ENCODE measurements at regions not wholly inside any gene's neighbourhood (a gene's known extent, or its start where the extent isn't known, plus 50 kb on each side); places are given as distances from the start of the nearest gene placed in this dataset.

DNA sequence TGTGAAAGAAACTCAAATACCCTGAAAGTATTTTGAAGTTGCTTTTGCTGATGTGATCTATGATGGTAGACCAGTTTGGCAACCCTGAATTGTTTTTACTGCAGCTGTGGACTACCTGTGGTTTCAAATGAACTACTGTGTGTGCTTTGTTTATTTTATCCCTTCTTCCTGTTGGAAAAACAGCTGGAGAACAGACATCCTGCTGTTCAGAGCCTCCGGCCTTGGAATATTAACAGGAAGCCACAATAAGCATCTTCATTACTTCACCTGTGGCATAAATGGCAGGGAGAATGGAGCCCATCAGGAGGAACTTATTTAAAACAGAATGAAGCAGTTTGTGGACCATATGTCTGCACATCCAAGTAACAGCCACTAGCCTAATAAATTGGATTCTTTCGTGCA, 104.8 kb downstream of the DUSP6 start:
- no peaks in the 10 kb centered on the region for H3K9me3 ChIP-seq
- intact Hi-C loops (cut with DNase I; ENCODE audit: low total_unique reads) = no loop called here
- no peak for DNase-seq
- H3K4me1 ChIP-seq = no peaks in the 10 kb centered on the region
- no peak overlapping the region for H3K4me3 ChIP-seq
- 78 to 85% methylated on average over 2 of the region's 2 CpGs for WGBS, 2 donors
- no peaks in the 10 kb centered on the region for H3K36me3 ChIP-seq (ENCODE audit: low read depth, missing control alignments)
- no peak for TF ChIP-seq CTCF (IDR thresholded peaks at IDR 0.05)
- TF ChIP-seq POLR2A (IDR thresholded peaks at IDR 0.05) = no peak
- H3K27me3 ChIP-seq = no peaks in the 10 kb centered on the region
- no peak overlapping the region for H3K27ac ChIP-seq

- intact Hi-C loops (cut with DNase I; ENCODE audit: low total_unique reads) = no loop called here
- DNase-seq = no peak
- Histone ChIP-seq H3K27ac (no peak overlapping the region), H3K4me3 (no peak overlapping the region), H3K4me1 (no peaks in the 10 kb centered on the region), H3K36me3 (ENCODE audit: low read depth, missing control alignments) (no peaks in the 10 kb centered on the region), H3K27me3 (no peaks in the 10 kb centered on the region), H3K9me3 (no peaks in the 10 kb centered on the region)
- TF ChIP-seq POLR2A (IDR thresholded peaks at IDR 0.05) = no peak
- no peak for TF ChIP-seq CTCF (IDR thresholded peaks at IDR 0.05)
- 83 to 92% methylated on average over 5 of the region's 5 CpGs for WGBS, 2 donors
These were observed 107.2 kb downstream of the DUSP6 start for GRCh38 chr12:89245090-89245489.

- no peak for TF ChIP-seq POLR2A (IDR thresholded peaks at IDR 0.05)
- TF ChIP-seq CTCF (IDR thresholded peaks at IDR 0.05) = no peak
- no peaks in the 10 kb centered on the region for H3K9me3 ChIP-seq
- WGBS, 2 donors = 39 to 56% methylated on average over 3 of the region's 3 CpGs
- H3K27me3 ChIP-seq = no peaks in the 10 kb centered on the region
- no peak overlapping the region for H3K4me3 ChIP-seq
- intact Hi-C loops (cut with DNase I; ENCODE audit: low total_unique reads) = no loop called here
- H3K27ac ChIP-seq = no peak overlapping the region
- H3K36me3 ChIP-seq (ENCODE audit: low read depth, missing control alignments) = no peaks in the 10 kb centered on the region
- no peak for DNase-seq
- no peaks in the 10 kb centered on the region for H3K4me1 ChIP-seq
These were observed 107.8 kb downstream of the DUSP6 start for GRCh38 chr12:89244536-89244935.

- TF ChIP-seq POLR2A (IDR thresholded peaks at IDR 0.05) (no peak), CTCF (IDR thresholded peaks at IDR 0.05) (no peak)
- DNase-seq = no peak
- no peaks in the 10 kb centered on the region for H3K27me3 ChIP-seq
- no peak overlapping the region for H3K4me3 ChIP-seq
- intact Hi-C loops (cut with DNase I; ENCODE audit: low total_unique reads) = no loop called here
- no peaks in the 10 kb centered on the region for H3K9me3 ChIP-seq
- no peak overlapping the region for H3K27ac ChIP-seq
- no peaks in the 10 kb centered on the region for H3K4me1 ChIP-seq
- 87% methylated on average over 1 of the region's 1 CpG for whole genome bisulfite sequencing, 2 donors
- no peaks in the 10 kb centered on the region for H3K36me3 ChIP-seq (ENCODE audit: low read depth, missing control alignments)
These were observed 108.5 kb downstream of the DUSP6 start for GRCh38 chr12:89243771-89244170.

GRCh38 chr12:89239534-89239933, 112.8 kb downstream of the DUSP6 start:
- Histone ChIP-seq H3K4me1 (no peaks in the 10 kb centered on the region), H3K27ac (no peak overlapping the region), H3K36me3 (ENCODE audit: low read depth, missing control alignments) (no peaks in the 10 kb centered on the region), H3K4me3 (no peak overlapping the region), H3K27me3 (no peaks in the 10 kb centered on the region), H3K9me3 (no peaks in the 10 kb centered on the region)
- intact Hi-C loops (cut with DNase I; ENCODE audit: low total_unique reads) = no loop called here
- TF ChIP-seq CTCF (IDR thresholded peaks at IDR 0.05) (no peak), POLR2A (IDR thresholded peaks at IDR 0.05) (no peak)
- no peak for DNase-seq
- 84 to 86% methylated on average over 2 of the region's 2 CpGs for WGBS, 2 donors
